HCT116 (cell line): ENCODE measurements at regions not wholly inside any gene's neighbourhood (a gene's known extent, or its start where the extent isn't known, plus 50 kb on each side); places are given as distances from the start of the nearest gene placed in this dataset.

Experiments used
- EGR1 ChIP-seq: IDR thresholded peaks from 2 replicates; pipeline ENCODE4 v1.6.1; 2012; ENCODE audit warnings: low read depth
- FOSL1 ChIP-seq: IDR thresholded peaks from 2 replicates; pipeline ENCODE4 v1.6.1; 2012; ENCODE audit warnings: low read depth
- POLR2A ChIP-seq: IDR thresholded peaks from 2 replicates; pipeline ENCODE4 v1.7.0; 2011; ENCODE audit warnings: borderline replicate concordance; ENCODE audit not compliant: insufficient read depth, insufficient read length; ENCODE audit errors: extremely low read depth
- POLR2AphosphoS5 ChIP-seq: IDR thresholded peaks from 2 replicates; pipeline ENCODE4 v1.6.1; 2011; ENCODE audit warnings: mild to moderate bottlenecking, low read depth, low read length, moderate library complexity
- SIN3A ChIP-seq: IDR thresholded peaks from 2 replicates; pipeline ENCODE4 v1.6.1; 2012; ENCODE audit warnings: low read depth
- TF ChIP-seq, protein P1 (sequence below): IDR thresholded peaks from 2 replicates; pipeline ENCODE4 v1.6.1; 2012; ENCODE audit warnings: low read depth
- TF ChIP-seq, protein P2 (sequence below), 3 experiments: fragments of 200-600 bp in 1 of 3; sonication (generic) in 1 of 3; IDR thresholded peaks in 2 of 3; conservative IDR thresholded peaks in 1 of 3; 2 replicates each; pipeline ENCODE4 v1.5.1; 2012 to 2017; ENCODE audit warnings: low read depth in 2 of 3, low read length in 2 of 3, antibody characterized with exemption in 1 of 3, borderline replicate concordance in 1 of 3, control low read depth in 1 of 3, mild to moderate bottlenecking in 1 of 3, mixed read lengths in 1 of 3, mixed run types in 1 of 3, moderate library complexity in 1 of 3; ENCODE audit not compliant: insufficient read depth in 1 of 3

DNA sequence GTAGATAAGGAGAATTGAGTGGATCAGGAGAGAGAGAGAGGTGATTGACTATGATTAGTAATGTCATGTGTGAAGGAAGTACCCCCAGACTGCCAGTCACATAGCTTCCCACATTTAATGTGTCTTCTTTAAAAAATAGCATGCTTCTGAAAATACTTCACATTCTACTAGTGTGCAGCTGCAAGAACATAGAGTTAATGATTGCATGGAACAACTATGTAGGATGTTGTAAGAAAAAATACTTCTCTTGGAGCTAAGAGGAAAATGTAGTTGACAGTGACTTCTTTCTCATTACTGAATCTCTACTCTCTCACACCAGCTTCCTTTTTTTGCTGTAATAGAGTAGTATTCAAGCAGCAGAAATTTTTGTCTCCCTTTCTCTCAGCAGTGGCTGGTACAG lies 1016.2 kb downstream of the NLGN4Y start:
- TF ChIP-seq, protein P1, sequence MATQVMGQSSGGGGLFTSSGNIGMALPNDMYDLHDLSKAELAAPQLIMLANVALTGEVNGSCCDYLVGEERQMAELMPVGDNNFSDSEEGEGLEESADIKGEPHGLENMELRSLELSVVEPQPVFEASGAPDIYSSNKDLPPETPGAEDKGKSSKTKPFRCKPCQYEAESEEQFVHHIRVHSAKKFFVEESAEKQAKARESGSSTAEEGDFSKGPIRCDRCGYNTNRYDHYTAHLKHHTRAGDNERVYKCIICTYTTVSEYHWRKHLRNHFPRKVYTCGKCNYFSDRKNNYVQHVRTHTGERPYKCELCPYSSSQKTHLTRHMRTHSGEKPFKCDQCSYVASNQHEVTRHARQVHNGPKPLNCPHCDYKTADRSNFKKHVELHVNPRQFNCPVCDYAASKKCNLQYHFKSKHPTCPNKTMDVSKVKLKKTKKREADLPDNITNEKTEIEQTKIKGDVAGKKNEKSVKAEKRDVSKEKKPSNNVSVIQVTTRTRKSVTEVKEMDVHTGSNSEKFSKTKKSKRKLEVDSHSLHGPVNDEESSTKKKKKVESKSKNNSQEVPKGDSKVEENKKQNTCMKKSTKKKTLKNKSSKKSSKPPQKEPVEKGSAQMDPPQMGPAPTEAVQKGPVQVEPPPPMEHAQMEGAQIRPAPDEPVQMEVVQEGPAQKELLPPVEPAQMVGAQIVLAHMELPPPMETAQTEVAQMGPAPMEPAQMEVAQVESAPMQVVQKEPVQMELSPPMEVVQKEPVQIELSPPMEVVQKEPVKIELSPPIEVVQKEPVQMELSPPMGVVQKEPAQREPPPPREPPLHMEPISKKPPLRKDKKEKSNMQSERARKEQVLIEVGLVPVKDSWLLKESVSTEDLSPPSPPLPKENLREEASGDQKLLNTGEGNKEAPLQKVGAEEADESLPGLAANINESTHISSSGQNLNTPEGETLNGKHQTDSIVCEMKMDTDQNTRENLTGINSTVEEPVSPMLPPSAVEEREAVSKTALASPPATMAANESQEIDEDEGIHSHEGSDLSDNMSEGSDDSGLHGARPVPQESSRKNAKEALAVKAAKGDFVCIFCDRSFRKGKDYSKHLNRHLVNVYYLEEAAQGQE: no peak
- TF ChIP-seq POLR2A (no peak), SIN3A (no peak), EGR1 (no peak), POLR2AphosphoS5 (no peak), FOSL1 (no peak)
- TF ChIP-seq, protein P2, sequence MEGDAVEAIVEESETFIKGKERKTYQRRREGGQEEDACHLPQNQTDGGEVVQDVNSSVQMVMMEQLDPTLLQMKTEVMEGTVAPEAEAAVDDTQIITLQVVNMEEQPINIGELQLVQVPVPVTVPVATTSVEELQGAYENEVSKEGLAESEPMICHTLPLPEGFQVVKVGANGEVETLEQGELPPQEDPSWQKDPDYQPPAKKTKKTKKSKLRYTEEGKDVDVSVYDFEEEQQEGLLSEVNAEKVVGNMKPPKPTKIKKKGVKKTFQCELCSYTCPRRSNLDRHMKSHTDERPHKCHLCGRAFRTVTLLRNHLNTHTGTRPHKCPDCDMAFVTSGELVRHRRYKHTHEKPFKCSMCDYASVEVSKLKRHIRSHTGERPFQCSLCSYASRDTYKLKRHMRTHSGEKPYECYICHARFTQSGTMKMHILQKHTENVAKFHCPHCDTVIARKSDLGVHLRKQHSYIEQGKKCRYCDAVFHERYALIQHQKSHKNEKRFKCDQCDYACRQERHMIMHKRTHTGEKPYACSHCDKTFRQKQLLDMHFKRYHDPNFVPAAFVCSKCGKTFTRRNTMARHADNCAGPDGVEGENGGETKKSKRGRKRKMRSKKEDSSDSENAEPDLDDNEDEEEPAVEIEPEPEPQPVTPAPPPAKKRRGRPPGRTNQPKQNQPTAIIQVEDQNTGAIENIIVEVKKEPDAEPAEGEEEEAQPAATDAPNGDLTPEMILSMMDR (IDR thresholded peaks at IDR 0.05 in 2 of 3, conservative IDR thresholded peaks at IDR 0.05 in 1 of 3; ENCODE audit: borderline replicate concordance in 1 of 3, insufficient read depth in 1 of 3, low read depth in 2 of 3, low read length in 2 of 3): no peak
